Heart left ventricle (tissue), 16 donors: ENCODE measurements at regions not wholly inside any gene's neighbourhood (a gene's known extent, or its start where the extent isn't known, plus 50 kb on each side); places are given as distances from the start of the nearest gene placed in this dataset.

ENCODE experiments used
- ATAC-seq, 4 donors: fragments of 200-7000 bp; cut with Tn5 transposase; one replicate each; pipeline ENCODE4 v1.9.1; 2020 to 2022; ENCODE audit warnings: moderate library complexity in 4 of 4, mild to moderate bottlenecking in 3 of 4, moderate number of reproducible peaks in 1 of 4
- DNase-seq, 5 donors: peaks; one replicate each; pipeline ENCODE4 v3.0.0-alpha.2; 2020
- H3K27ac ChIP-seq, 12 donors: fragments of 200-600 bp; sonication (generic) in 4 of 12; one replicate each; pipeline versions ENCODE4 v1.5.0 to v1.8.0; 2016 to 2022; ENCODE audit warnings: mild to moderate bottlenecking in 2 of 12
- H3K27me3 ChIP-seq, 9 donors: fragments of 200-600 bp; sonication (generic) in 2 of 9; one replicate each; pipeline versions ENCODE4 v1.5.1 to v1.8.0; 2016 to 2022; ENCODE audit warnings: mild to moderate bottlenecking in 3 of 9
- H3K36me3 ChIP-seq, 9 donors: fragments of 200-600 bp; sonication (generic) in 2 of 9; one replicate each; pipeline versions ENCODE4 v1.5.0 to v1.8.0; 2018 to 2022; ENCODE audit warnings: mild to moderate bottlenecking in 2 of 9
- H3K4me1 ChIP-seq, 12 donors: fragments of 200-600 bp; sonication (generic) in 4 of 12; one replicate each; pipeline versions ENCODE4 v1.5.0 to v1.8.0; 2016 to 2022; ENCODE audit warnings: mild to moderate bottlenecking in 3 of 12
- H3K4me3 ChIP-seq, 12 donors: fragments of 200-600 bp; sonication (generic) in 4 of 12; one replicate each; pipeline versions ENCODE4 v1.5.0 to v1.8.0; 2017 to 2022; ENCODE audit warnings: mild to moderate bottlenecking in 9 of 12, moderate library complexity in 4 of 12
- H3K9me3 ChIP-seq, 12 donors: fragments of 200-600 bp; sonication (generic) in 4 of 12; one replicate each; pipeline versions ENCODE4 v1.5.0 to v1.8.0; 2016 to 2022; ENCODE audit warnings: mild to moderate bottlenecking in 1 of 12
- POLR2A ChIP-seq, 2 donors: fragments of 450-650 bp; IDR thresholded peaks; one replicate each; pipeline ENCODE4 v1.6.1; 2017; ENCODE audit warnings: antibody characterized with exemption in 2 of 2, mild to moderate bottlenecking in 2 of 2, moderate library complexity in 2 of 2
- WGBS, 4 donors: extraction: QIAGEN DNeasy Blood & Tissue Kit in 2 of 4; methylation state at CpG; one replicate each; pipeline versions ENCODE4 v1.1.5 to v1.1.7; 2013 to 2018; 5-methylcytosine and 5-hydroxymethylcytosine counted together
- intact Hi-C, 10 donors: fragments of 100-400 bp; cut with DNase I; formaldehyde crosslinking; loops; one replicate each; pipeline versions ENCODE4 v1.11.1 to v1.14.2; 2022
- TF ChIP-seq, protein P1 (sequence below), 12 donors: fragments of 200-600 bp; sonication (generic) in 4 of 12; IDR thresholded peaks; one replicate each; pipeline versions ENCODE4 v1.5.0 to v1.8.0; 2018 to 2022; ENCODE audit warnings: antibody characterized with exemption in 12 of 12, mild to moderate bottlenecking in 5 of 12
- donor health status: ischemic (EF 13 %, LVEDD 7.1; RV severe dilation, severe dysfunction).
- donor health status: healthy with polysubstance abuse.
- donor health status: DM: no; HTN: yes; CAD: no.
- donor health status: DM: no; HTN: no; CAD: no.
- donor health status: ischemic (EF 25% LVEDD 6.9; RV normal size, moderate dysfunction).
- donor health status: ischemic (EF 25% LVEDD 5.7; RV mildly dilated, moderate dysfunction).
- donor health status: healthy.
- donor health status: DM: yes; HTN: yes; CAD: no.
- donor health status: ischemic (EF 35%, LVEDD 5.7; RV mildly dilated, moderate dysfunction).
- donor health status: nonischemic (EF 11% LVEDD 7.7; RV severe dilation, severe dysfunction).
- donor health status: DM: yes; HTN: yes; CAD: no.
- donor health status: PGD.
- donor health status: ischemic (EF 29% LVEDD 5.4; RV normal size, mild dysfunction).
- donor health status: nonischemic (EF 23%, LVEDD 6.1; RV moderate dilation, normal function).

GRCh38 chr16:76784530-76784929, 406.5 kb upstream of the MON1B start:
- DNase-seq (no peak), ATAC-seq (no peak)
- TF ChIP-seq POLR2A (IDR thresholded peaks at IDR 0.05): no peak
- TF ChIP-seq, protein P1, sequence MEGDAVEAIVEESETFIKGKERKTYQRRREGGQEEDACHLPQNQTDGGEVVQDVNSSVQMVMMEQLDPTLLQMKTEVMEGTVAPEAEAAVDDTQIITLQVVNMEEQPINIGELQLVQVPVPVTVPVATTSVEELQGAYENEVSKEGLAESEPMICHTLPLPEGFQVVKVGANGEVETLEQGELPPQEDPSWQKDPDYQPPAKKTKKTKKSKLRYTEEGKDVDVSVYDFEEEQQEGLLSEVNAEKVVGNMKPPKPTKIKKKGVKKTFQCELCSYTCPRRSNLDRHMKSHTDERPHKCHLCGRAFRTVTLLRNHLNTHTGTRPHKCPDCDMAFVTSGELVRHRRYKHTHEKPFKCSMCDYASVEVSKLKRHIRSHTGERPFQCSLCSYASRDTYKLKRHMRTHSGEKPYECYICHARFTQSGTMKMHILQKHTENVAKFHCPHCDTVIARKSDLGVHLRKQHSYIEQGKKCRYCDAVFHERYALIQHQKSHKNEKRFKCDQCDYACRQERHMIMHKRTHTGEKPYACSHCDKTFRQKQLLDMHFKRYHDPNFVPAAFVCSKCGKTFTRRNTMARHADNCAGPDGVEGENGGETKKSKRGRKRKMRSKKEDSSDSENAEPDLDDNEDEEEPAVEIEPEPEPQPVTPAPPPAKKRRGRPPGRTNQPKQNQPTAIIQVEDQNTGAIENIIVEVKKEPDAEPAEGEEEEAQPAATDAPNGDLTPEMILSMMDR (IDR thresholded peaks at IDR 0.05): no peak
- H3K9me3 ChIP-seq: peaks cover 0 to 16% (median 2%) of the 10 kb centered on the region in 12 donors
- no peak overlapping the region for H3K27ac ChIP-seq
- 53 to 77% (median 67%) methylated on average over 5 of the region's 5 CpGs for WGBS, 4 donors
- no peaks in the 10 kb centered on the region for H3K36me3 ChIP-seq
- no peaks in the 10 kb centered on the region for H3K4me1 ChIP-seq
- no peak overlapping the region for H3K4me3 ChIP-seq
- intact Hi-C loops: no loop called here
- no peaks in the 10 kb centered on the region for H3K27me3 ChIP-seq

DNA sequence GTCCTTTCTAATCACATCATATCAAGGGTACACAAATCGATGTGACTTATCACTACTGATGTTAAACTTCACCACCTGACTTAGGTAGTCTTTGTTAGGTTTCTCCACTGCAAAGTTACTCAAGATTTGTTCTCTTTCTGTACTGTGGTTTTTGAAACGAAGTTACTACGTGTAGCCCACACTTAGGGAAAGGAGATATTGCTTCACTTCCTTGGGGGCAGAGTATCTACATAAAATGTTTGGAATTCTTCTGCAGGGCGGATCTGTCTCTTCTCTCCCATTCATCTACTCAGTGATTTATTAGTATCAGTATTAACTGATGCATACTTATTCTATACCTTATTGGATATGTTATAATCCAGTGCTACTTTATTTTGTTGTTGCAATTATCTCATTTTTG, 403.6 kb upstream of the MON1B start:
- H3K4me1 ChIP-seq: no peaks in the 10 kb centered on the region
- no peaks in the 10 kb centered on the region for H3K27me3 ChIP-seq
- WGBS, 4 donors: 62 to 74% (median 71%) methylated on average over 4 of the region's 4 CpGs
- H3K9me3 ChIP-seq: peaks cover 0 to 8% (median 0%) of the 10 kb centered on the region in 12 donors
- ATAC-seq: no peak
- TF ChIP-seq, protein P1 (IDR thresholded peaks at IDR 0.05): no peak
- TF ChIP-seq POLR2A (IDR thresholded peaks at IDR 0.05): no peak
- no peaks in the 10 kb centered on the region for H3K36me3 ChIP-seq
- DNase-seq: no peak
- H3K27ac ChIP-seq: no peak overlapping the region
- intact Hi-C loops: no loop called here
- no peak overlapping the region for H3K4me3 ChIP-seq

- no peak for TF ChIP-seq POLR2A (IDR thresholded peaks at IDR 0.05)
- TF ChIP-seq, protein P1 (IDR thresholded peaks at IDR 0.05): no peak
- Histone ChIP-seq H3K9me3 (peaks cover 0 to 8% (median 0%) of the 10 kb centered on the region in 12 donors), H3K36me3 (no peaks in the 10 kb centered on the region), H3K4me1 (no peaks in the 10 kb centered on the region), H3K4me3 (no peak overlapping the region), H3K27me3 (no peaks in the 10 kb centered on the region), H3K27ac (no peak overlapping the region)
- no peak for ATAC-seq
- intact Hi-C loops: no loop called here
- 77 to 90% (median 84%) methylated on average over 2 of the region's 2 CpGs for WGBS, 4 donors
- no peak for DNase-seq
Measured at GRCh38 chr16:76791151-76791550, 399.8 kb upstream of the MON1B start.

DNA sequence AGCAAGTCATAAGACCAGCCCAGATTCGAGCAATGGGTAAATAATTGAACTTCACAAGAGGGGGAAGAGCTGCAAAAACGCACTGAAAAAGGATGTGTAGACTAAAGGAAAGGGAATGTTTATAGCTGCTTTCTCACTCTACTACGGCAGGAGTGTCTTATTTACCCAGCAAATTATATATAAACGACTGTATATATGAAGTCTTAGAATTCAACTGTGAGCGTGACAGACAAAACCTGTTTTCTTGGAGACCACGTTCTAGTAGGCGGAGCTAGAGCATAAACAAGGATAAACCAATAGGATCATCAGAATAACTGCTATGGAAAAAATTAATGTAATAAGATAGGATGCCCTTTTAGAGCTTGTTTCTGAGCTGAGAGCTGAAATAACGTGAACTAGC, 394.6 kb upstream of the MON1B start:
- DNase-seq: no peak
- 76 to 86% (median 83%) methylated on average over 8 of the region's 8 CpGs for WGBS, 4 donors
- TF ChIP-seq POLR2A (IDR thresholded peaks at IDR 0.05): no peak
- TF ChIP-seq, protein P1 (IDR thresholded peaks at IDR 0.05): no peak
- H3K27me3 ChIP-seq: no peaks in the 10 kb centered on the region
- H3K36me3 ChIP-seq: no peaks in the 10 kb centered on the region
- no peaks in the 10 kb centered on the region for H3K4me1 ChIP-seq
- H3K27ac ChIP-seq: no peak overlapping the region
- intact Hi-C loops: no loop called here
- no peak for ATAC-seq
- H3K9me3 ChIP-seq: no peaks in the 10 kb centered on the region
- no peak overlapping the region for H3K4me3 ChIP-seq
